AG08395 (cell line): ENCODE measurements at regions not wholly inside any gene's neighbourhood (a gene's known extent, or its start where the extent isn't known, plus 50 kb on each side); places are given as distances from the start of the nearest gene placed in this dataset.
"Not testable (repeated sequence)": the region's sequence is repeated elsewhere in the genome, so short reads cannot be mapped to it uniquely, and the experiment has no call there.

Experiments used
- DNase-seq: peaks from one replicate; pipeline ENCODE4 v3.0.0; 2012; ENCODE audit warnings: mixed read lengths, low spot score

- not testable (repeated sequence) for DNase-seq
Measured at GRCh38 chr17:20843799-20844553, 198.8 kb downstream of the USP22 start.

GRCh38 chr17:20848869-20849443, 193.9 kb downstream of the USP22 start:
- DNase-seq: not testable (repeated sequence)

DNA sequence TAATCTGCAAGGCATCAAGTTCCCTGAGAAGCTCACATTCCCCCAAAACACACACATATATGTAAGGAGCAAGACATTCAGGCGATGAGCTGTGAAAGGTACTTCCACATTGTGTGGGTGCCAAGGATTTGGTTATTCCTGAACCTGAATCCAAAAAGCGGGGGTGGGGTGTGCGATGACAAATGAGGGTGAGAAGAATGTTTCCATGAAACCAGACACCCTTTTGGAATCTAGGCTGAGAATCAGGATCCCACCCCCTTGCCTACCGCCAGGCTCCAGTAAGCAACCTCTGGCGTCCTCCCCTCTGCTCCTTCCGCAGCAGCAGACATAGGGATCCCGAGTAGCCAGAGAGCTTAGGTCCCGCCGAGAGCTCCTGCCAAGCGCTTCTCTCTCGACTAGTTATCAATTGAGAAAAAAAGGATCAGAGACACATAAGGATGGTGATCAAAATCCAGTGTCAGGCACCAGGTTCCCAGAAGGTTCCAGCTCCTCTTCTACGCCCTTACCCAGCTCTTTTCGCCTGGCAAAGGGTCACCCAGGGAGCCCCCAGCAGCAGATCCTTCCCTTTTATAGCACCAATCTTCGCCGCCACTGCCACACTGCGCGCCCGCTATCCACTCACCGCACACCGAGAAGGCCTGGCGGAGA, 191.1 kb downstream of the USP22 start:
- not testable (repeated sequence) for DNase-seq

DNA sequence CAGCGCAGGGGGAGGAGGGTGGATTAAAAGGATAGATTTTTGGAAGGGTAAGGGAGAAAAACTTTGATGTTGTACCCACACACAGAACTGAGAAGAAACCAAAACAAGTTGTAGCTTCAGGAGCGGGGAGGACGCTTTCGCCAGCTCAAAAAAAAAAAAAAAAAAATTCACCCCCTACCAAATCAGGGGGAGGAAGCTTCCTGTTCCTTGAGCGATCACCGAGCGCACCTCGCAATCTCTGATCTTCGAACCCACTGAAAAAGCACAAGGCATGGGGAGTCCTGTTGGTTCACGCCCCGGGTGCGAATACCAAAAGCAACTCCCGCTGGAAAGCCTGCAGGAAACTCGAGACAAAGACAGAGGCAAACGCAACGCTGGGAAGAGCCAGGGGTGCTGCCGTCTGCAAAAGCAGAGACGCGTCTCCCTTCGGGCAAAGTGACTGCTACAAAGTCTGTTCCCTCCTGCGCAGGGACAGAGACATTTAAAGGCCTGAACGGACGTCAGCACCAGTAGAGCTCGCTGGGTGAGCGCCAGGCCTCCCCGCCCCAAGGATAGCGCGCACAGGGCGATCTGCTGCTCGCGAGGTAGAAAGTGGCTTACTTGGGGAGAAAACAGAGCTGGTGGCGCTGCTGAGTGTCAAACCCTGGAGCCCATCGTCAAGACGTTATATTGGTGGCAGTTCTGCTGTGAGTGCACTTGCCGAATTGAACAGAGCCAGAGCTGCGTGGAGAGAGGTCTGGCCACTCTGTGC, 190.4 kb downstream of the USP22 start:
- DNase-seq: no peak

GRCh38 chr17:20852990-20853370, 189.8 kb downstream of the USP22 start:
- no peak for DNase-seq

- not testable (repeated sequence) for DNase-seq
Measured at GRCh38 chr17:20855910-20856470, 186.8 kb downstream of the USP22 start.

GRCh38 chr17:20866444-20867209, 176.2 kb downstream of the USP22 start:
- not testable (repeated sequence) for DNase-seq

DNA sequence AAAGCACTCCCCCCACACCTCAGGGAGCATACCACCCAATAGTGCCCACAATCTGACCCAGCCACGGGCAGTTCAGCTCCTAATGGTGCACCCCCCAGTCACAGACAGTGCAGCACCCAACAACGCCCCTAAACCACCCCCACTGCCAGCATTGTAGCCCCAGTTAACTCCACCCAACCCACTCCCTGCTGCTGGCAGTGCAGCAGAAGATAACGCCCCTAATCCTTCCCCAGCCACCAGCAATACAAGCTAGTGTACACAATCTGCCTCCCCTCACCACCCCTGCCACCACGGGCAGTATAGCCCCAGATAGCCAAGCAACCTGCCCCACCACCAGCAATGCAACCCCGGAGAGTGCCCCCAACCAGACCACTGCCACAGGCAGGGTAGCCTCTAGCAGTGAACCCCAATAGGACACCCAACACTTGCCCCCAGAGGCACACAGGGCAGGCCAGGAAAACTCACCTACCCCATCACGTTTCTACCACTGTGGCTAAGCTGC, 175.3 kb downstream of the USP22 start:
- DNase-seq: not testable (repeated sequence)

DNA sequence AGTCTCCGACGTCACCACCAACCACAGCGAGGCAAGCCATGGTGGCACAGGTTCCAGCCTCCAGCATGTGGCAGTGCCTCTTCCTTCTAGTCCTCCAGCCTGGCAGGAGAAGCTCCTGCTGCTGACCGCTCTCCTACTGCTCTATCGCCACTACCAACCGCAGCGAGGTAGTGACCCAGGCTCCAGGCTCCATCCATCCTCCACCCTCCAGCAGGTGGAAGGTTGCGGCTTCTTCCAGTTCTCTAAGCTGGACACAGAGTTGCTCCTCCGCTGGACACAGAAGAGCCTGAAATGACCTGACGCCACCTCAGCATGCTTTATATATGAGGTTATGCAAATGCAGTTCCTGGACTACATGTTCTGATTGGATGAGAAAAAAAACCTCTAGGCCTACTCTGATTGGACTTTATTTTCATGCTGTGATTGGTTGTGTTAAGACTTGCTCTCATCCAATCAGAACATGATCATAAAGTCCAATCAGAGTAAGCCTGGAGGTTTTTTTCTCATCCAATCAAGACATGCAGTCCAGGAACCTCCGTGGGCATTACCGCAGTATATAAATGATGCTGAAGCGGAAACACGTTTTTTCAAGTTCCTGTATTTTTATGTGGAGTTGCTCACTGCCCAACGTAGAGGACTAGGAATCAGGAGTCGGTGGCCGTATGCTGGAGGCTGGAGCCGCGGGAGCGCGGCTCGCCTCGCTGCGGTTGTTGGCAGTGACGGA, 174.7 kb downstream of the USP22 start:
- DNase-seq: not testable (repeated sequence)

DNA sequence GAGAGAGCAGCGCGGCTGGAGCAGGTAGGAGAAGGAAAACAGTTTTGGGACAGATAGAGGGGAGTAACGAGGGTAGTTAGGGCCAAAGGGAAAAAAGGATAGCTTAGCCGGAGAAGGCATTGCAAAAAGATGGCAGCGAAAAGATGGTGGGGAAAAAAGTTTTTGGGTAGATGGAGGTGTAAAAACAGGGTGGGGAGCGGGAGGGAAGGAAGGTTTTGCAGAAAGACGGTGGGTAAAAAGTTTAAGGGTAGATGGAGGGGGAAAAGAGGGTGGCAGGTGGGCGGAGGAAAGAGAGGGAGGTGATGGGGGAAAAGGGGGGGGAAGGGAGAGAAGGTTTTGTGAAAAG, 174.2 kb downstream of the USP22 start:
- DNase-seq: not testable (repeated sequence)

GRCh38 chr17:20873173-20873572, 169.6 kb downstream of the USP22 start:
- not testable (repeated sequence) for DNase-seq

- DNase-seq: not testable (repeated sequence)
Measured at GRCh38 chr17:20873688-20874328, 169.0 kb downstream of the USP22 start.

- not testable (repeated sequence) for DNase-seq
Measured at GRCh38 chr17:20877384-20877783, 165.4 kb downstream of the USP22 start.

GRCh38 chr17:20890338-20890737, 152.5 kb downstream of the USP22 start:
- no peak for DNase-seq

- not testable (repeated sequence) for DNase-seq
Measured at GRCh38 chr17:20895426-20895825, 147.4 kb downstream of the USP22 start.

GRCh38 chr17:20896153-20896649, 146.6 kb downstream of the USP22 start:
- no peak for DNase-seq

- not testable (repeated sequence) for DNase-seq
Measured at GRCh38 chr17:20898726-20899125, 144.1 kb downstream of the USP22 start.

DNA sequence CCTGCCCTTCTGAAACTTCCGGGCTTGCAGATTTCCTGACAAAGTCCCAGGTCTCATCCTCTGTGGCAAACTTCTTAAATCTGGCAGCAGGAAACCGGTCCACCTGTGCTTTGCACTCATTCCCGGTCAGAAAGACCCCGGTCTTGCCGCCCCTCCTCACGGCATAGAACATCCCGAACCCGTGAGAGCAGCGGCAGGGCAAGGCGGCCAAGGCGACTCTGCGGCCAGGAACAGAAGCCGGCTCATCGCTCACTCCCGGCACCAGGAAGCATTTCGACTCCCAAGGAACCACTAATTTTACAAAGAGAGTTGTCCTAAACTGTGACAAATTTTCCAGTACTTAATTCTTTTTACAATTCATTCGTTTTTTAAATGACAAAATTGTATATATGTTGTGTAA, 140.3 kb downstream of the USP22 start:
- DNase-seq: not testable (repeated sequence)

DNA sequence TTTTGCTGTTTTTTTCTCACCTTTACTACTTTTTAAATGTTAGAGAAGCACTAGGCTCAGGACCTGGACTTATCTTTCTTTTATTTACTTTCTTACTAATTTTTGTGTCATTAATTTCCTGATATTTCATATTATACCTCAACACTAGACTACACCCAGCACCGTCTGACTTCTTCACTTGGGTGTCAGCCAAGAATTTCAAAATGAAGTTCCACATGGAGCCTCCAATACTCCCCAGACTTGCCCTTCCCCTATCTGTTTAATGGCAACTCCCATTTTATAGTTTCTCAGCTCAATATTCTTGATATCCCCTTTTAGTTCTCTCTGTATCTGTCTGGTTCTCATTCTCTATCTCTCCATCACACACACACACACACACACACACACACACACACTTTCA, 139.3 kb downstream of the USP22 start:
- not testable (repeated sequence) for DNase-seq
